ENCODE measurements at regions not wholly inside any gene's neighbourhood (a gene's known extent, or its start where the extent isn't known, plus 50 kb on each side); places are given as distances from the start of the nearest gene placed in this dataset.

DNA sequence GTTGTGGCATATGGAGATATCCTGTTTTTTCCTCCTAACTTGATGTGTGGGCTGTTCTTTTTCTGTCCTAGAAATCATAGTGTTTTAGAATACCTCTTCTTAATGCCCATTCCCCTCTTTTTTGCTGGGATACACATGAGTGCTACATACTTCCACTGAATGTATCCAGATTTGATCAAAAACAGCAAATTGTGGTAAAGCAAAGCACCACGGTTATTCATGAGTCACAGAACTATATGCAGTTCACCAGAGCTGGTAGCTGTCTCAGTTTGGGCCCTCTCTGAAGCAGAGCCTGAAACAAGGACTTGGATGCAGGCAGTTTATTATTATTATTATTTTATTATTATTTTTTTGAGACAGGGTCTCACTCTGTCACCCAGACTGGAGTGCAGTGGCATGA is 69.9 kb upstream of the CTLA4 start:
- no peak overlapping the region for H3K27ac Mint-ChIP-seq
- ATAC-seq (no peak), DNase-seq (ENCODE audit: low spot score) (no peak)
- no peak for TF ChIP-seq AR (CRISPR knock-in tag; IDR thresholded peaks at IDR 0.05)
- no peak for TF ChIP-seq JAZF1 (CRISPR knock-in tag; IDR thresholded peaks at IDR 0.05)
- TF ChIP-seq, protein P1, sequence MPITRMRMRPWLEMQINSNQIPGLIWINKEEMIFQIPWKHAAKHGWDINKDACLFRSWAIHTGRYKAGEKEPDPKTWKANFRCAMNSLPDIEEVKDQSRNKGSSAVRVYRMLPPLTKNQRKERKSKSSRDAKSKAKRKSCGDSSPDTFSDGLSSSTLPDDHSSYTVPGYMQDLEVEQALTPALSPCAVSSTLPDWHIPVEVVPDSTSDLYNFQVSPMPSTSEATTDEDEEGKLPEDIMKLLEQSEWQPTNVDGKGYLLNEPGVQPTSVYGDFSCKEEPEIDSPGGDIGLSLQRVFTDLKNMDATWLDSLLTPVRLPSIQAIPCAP (CRISPR knock-in tag; IDR thresholded peaks at IDR 0.05), result no peak
- TF ChIP-seq ATF1 (CRISPR knock-in tag; IDR thresholded peaks at IDR 0.05), result no peak
- TF ChIP-seq, protein P2, sequence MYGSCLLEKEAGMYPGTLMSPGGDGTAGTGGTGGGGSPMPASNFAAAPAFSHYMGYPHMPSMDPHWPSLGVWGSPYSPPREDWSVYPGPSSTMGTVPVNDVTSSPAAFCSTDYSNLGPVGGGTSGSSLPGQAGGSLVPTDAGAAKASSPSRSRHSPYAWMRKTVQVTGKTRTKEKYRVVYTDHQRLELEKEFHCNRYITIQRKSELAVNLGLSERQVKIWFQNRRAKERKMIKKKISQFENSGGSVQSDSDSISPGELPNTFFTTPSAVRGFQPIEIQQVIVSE (CRISPR knock-in tag; IDR thresholded peaks at IDR 0.05; ENCODE audit: borderline replicate concordance), result no peak
- no peak for TF ChIP-seq ZBTB21 (CRISPR knock-in tag; IDR thresholded peaks at IDR 0.05; ENCODE audit: borderline replicate concordance)
- TF ChIP-seq GRHL2 (CRISPR knock-in tag; IDR thresholded peaks at IDR 0.05; ENCODE audit: insufficient replicate concordance, severe bottlenecking), result no peak
- TF ChIP-seq GABPB1 (CRISPR knock-in tag; IDR thresholded peaks at IDR 0.05), result no peak
- TF ChIP-seq E2F1 (CRISPR knock-in tag; IDR thresholded peaks at IDR 0.05), result no peak
- TF ChIP-seq TP53 (CRISPR knock-in tag; IDR thresholded peaks at IDR 0.05), result no peak
- TF ChIP-seq, protein P3, sequence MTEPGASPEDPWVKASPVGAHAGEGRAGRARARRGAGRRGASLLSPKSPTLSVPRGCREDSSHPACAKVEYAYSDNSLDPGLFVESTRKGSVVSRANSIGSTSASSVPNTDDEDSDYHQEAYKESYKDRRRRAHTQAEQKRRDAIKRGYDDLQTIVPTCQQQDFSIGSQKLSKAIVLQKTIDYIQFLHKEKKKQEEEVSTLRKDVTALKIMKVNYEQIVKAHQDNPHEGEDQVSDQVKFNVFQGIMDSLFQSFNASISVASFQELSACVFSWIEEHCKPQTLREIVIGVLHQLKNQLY (CRISPR knock-in tag; IDR thresholded peaks at IDR 0.05), result no peak
- TF ChIP-seq HMGXB4 (CRISPR knock-in tag; IDR thresholded peaks at IDR 0.05), result no peak
- TF ChIP-seq ZNF232 (CRISPR knock-in tag; IDR thresholded peaks at IDR 0.05), result no peak
- TF ChIP-seq, protein P4, sequence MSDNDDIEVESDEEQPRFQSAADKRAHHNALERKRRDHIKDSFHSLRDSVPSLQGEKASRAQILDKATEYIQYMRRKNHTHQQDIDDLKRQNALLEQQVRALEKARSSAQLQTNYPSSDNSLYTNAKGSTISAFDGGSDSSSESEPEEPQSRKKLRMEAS (CRISPR knock-in tag; IDR thresholded peaks at IDR 0.05), result no peak
- TF ChIP-seq ZMAT4 (CRISPR knock-in tag; IDR thresholded peaks at IDR 0.05), result no peak
- no peak for TF ChIP-seq ZNF138 (CRISPR knock-in tag; conservative IDR thresholded peaks at IDR 0.05)
- no peak for TF ChIP-seq NR2C2 (CRISPR knock-in tag; IDR thresholded peaks at IDR 0.05)
- H3K4me3 Mint-ChIP-seq, result no peak overlapping the region
- no peaks in the 10 kb centered on the region for H3K36me3 Mint-ChIP-seq
- no peaks in the 10 kb centered on the region for H3K9me3 Mint-ChIP-seq
- ChIA-PET CTCF (no interaction called here), POLR2A (no interaction called here)
- H3K27me3 Mint-ChIP-seq (ENCODE audit: low read depth), result no peaks in the 10 kb centered on the region
- peaks cover 12% of the 10 kb centered on the region for H3K4me1 Mint-ChIP-seq

All from WTC11 (cell line).